ENCODE measurements at regions not wholly inside any gene's neighbourhood (a gene's known extent, or its start where the extent isn't known, plus 50 kb on each side); places are given as distances from the start of the nearest gene placed in this dataset.
"Not testable (repeated sequence)": the region's sequence is repeated elsewhere in the genome, so short reads cannot be mapped to it uniquely, and the experiment has no call there.

DNA sequence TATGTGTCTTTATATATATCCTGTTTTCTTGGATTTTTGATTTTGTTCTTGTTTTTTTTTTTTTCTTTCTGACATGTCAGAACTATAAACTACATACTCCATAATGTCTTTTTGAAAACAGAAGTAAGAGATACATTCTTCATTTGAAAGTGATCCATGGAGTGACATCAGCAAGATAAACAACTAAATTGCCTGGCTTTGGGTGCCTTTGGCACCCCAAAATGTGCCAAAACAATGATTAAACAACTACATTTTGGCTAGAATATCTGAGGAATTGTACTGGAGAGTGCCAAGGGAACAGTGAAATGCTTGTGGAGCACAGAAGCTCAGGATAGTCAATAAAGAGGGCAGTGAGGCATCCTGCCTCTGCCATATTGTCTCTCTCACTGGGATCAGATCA lies 766.1 kb upstream of the ANO3 start:
- DNase-seq (ENCODE audit: low read depth in 2 of 2) = no peak
- H3K4me3 ChIP-seq (replicated peaks in 1 of 2; ENCODE audit: low read depth in 2 of 2, low read length in 2 of 2) = no peak overlapping the region
- TF ChIP-seq, protein P1, sequence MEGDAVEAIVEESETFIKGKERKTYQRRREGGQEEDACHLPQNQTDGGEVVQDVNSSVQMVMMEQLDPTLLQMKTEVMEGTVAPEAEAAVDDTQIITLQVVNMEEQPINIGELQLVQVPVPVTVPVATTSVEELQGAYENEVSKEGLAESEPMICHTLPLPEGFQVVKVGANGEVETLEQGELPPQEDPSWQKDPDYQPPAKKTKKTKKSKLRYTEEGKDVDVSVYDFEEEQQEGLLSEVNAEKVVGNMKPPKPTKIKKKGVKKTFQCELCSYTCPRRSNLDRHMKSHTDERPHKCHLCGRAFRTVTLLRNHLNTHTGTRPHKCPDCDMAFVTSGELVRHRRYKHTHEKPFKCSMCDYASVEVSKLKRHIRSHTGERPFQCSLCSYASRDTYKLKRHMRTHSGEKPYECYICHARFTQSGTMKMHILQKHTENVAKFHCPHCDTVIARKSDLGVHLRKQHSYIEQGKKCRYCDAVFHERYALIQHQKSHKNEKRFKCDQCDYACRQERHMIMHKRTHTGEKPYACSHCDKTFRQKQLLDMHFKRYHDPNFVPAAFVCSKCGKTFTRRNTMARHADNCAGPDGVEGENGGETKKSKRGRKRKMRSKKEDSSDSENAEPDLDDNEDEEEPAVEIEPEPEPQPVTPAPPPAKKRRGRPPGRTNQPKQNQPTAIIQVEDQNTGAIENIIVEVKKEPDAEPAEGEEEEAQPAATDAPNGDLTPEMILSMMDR (IDR thresholded peaks at IDR 0.05; ENCODE audit: low read depth, low read length) = no peak

DNA sequence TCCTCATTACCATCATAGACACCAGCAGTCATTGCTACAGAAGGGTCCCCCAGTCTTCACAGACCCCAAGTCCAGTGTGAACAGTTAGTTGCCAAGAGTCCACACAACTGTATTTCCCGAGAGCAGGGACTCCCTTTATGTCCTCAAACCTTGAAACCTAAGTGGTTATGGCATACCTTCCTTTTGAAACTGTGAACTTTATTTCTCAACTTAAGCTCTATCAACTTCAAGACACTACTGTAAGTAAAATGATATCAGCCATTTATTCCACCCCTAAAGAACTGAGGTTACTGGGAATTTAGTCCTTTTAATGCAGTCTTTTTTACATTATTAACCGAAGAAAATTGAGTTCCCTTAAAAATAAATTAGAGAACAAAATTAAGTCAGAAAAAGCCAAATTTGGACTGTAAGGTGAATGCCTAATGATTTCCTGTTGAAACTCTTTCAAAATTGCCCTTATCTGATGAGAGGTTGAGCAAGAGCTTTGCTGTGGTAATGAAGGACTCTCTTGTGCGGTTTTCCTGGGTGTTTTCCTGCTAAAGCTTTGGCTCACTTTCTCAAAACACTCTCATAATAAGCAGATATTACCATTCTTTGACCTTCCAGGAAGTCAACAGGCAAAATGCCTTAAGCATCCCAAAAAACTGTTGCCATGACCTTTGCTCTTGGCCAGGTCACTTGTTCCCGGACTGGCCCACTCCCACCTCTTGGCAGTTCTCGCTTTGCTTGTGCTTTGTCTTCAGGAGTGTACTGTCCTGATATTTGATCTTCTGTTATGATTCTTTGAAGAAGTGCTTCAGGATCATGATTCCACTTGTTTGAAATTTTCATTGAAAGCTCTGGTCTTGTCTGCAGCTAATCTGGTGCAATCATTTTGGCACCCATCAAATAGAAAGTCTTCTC lies 765.4 kb upstream of the ANO3 start:
- DNase-seq (ENCODE audit: low read depth in 2 of 2) = peak; percentile 4 to 71
- no peak overlapping the region for H3K4me3 ChIP-seq (replicated peaks in 1 of 2; ENCODE audit: low read depth in 2 of 2, low read length in 2 of 2)
- TF ChIP-seq, protein P1 (IDR thresholded peaks at IDR 0.05; ENCODE audit: low read depth, low read length) = no peak

DNA sequence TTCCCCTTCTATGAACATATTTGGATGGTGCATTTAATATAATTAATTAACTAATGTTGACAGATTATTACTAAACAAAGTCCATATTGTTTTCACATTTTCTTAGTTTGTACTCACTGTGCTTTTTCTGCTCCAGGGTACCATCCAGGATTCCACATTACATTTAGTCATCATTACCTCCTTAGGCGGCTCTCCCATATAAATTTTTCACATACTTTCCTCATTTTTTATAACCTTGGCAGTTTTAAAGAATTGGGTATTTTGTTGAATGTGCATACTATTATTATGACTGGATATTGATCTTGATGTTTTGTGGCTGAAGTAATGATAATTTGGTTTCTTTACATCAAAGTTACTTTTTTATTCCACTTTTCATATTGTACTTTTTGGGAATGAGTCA lies 755.6 kb upstream of the ANO3 start:
- TF ChIP-seq, protein P1 (IDR thresholded peaks at IDR 0.05; ENCODE audit: low read depth, low read length) = no peak
- H3K4me3 ChIP-seq (replicated peaks in 1 of 2; ENCODE audit: low read depth in 2 of 2, low read length in 2 of 2) = no peak overlapping the region
- no peak for DNase-seq (ENCODE audit: low read depth in 2 of 2)

DNA sequence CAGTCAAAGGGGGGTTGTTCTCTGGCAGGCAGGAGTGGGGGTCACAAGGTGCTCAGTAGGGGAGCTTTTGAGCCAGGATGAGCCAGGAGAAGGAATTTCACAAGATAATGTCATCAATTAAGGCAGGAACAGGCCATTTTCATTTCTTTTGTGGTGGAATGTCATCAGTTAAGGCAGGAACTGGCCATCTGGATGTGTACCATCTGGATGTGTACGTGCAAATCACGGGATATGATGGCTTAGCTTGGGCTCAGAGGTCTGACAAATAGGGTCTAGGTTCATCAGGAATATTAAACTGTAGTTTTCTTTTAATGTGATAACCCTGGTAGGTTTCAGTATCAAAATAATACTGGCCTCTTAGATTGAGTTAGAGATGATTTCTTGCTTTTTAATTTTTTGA lies 752.4 kb upstream of the ANO3 start:
- DNase-seq (ENCODE audit: low read depth in 2 of 2) = not testable (repeated sequence)

DNA sequence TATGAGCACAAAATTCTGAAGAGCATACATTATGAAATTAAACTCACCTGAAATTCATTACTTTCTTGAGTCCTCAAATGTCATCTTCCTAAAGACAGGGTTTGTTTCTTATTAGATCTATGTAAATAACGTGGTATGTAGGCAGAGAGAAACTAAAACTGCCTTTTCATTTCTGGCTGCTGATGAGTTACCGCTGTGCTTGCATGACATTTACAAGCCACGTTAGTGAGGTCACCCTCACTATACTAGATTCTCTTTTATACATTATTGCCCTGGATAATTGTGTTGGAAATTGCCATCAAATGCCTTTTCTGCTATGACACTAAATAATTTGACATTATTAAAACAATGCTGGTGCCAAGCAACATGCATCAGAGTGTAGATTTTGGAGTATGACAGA lies 748.3 kb upstream of the ANO3 start:
- TF ChIP-seq, protein P1 (IDR thresholded peaks at IDR 0.05; ENCODE audit: low read depth, low read length) = no peak
- no peak for DNase-seq (ENCODE audit: low read depth in 2 of 2)
- no peak overlapping the region for H3K4me3 ChIP-seq (replicated peaks in 1 of 2; ENCODE audit: low read depth in 2 of 2, low read length in 2 of 2)

More for the DNA sequence above, 752.4 kb upstream of the ANO3 start:
- H3K4me3 ChIP-seq (replicated peaks in 1 of 2; ENCODE audit: low read depth in 2 of 2, low read length in 2 of 2) = not testable (repeated sequence)

DNA sequence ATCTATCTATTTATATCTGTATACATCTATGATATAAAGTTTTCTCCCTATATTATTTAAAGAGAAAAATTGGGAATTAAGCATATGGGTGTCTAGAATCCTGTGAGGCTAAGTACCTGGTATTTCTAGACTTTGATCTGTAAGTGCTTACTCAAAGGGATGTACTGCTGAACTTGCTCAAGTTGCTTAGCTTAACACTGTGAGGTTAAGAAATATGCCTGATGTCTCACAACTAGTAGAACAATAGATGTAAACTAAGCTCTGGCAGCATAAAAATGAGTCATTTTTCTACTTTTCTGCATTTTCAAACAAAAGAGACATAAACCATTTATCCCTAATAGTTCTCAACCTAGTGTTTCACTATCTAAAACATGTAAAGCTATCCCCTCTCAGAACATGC lies 744.4 kb upstream of the ANO3 start:
- TF ChIP-seq, protein P1 (IDR thresholded peaks at IDR 0.05; ENCODE audit: low read depth, low read length) = no peak
- H3K4me3 ChIP-seq (replicated peaks in 1 of 2; ENCODE audit: low read depth in 2 of 2, low read length in 2 of 2) = no peak overlapping the region
- peak in 1 of 2 donors; percentile 10 for DNase-seq (ENCODE audit: low read depth in 2 of 2)

DNA sequence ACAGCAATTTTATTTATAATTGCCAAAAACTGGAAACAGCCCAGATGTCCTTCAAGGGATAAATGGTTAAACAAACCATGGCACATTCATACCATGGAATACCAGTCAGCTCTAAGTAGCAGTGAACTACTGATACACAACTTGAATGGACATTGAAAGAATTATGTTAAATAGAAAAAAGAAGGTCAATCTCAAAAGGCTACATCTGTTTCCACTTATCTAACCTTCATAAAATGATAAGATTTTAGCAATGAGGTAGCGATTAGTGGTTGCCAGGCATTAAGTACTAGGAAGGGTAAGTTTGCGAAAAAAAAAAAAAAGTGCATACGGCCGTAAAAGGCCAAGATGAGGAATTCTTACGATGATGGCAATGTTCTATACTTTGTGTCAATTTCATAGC lies 738.7 kb upstream of the ANO3 start:
- TF ChIP-seq, protein P1 (IDR thresholded peaks at IDR 0.05; ENCODE audit: low read depth, low read length) = no peak
- H3K4me3 ChIP-seq (replicated peaks in 1 of 2; ENCODE audit: low read depth in 2 of 2, low read length in 2 of 2) = no peak overlapping the region
- no peak for DNase-seq (ENCODE audit: low read depth in 2 of 2)
